HG03139 (cell line): ENCODE measurements at regions not wholly inside any gene's neighbourhood (a gene's known extent, or its start where the extent isn't known, plus 50 kb on each side); places are given as distances from the start of the nearest gene placed in this dataset.

Source experiments
- ATAC-seq: cut with Tn5 transposase; IDR thresholded peaks from one replicate; pipeline ENCODE4 v1.9.1; 2021; ENCODE audit not compliant: unreplicated experiment

DNA sequence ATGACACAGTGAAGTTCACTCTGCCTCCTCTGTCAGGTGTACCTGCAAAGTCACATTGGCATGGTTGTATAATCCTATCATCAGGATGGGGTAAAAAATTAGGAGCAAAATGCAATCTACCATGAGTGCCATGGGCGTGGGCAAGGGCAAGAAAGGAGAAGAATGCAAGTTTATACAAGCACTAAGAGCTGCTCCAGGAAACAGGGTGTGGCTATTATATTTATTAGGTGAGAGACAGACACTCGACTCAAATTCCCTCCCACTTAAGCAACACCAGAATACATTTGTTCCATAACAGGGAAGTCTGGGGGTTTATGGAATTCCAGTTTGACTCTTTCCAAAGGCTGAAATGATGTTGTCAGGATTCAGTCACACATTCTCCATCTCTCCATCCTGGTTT is 378.8 kb downstream of the BCOR start:
- no peak for ATAC-seq

DNA sequence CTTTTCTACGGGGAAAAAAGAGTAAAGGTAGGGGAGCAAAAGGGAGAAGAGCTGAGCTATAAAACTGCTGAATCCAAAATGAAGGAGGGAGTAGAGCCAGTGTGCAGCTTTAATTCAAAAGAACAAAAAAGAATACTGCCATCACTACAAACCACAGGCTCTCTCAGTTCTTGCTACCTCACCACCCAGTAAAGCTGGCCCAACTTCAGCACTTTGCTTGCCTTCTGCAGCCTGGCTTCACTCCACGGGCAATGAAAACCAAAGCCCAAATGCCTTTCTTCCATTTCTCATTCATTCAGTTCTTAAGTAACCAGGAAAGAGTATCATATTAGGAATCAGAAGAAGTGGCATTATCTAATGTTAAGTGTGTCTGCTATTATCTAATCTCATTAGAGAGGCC is 376.8 kb downstream of the BCOR start:
- no peak for ATAC-seq

- ATAC-seq, result no peak
These were observed 376.0 kb downstream of the BCOR start for GRCh38 chrX:39721566-39722279.

DNA sequence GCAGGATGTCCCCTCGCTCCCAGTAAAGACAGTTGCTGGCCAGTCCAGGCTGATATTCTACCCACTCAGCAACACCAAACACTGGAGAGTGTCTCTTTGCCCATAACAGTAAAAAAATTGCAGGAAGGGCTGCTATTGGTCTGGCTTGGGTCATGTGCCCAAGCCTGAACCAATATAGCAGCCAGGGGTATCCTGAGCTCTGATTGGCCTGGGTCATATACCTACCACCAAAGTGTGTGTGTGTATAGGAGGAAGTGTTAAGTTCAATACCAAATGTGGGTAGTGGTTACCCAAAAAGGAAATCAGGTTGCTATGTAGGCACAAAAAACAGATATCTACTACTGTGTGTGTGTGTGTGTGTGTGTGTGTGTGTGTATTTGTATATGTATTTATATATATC is 373.2 kb downstream of the BCOR start:
- no peak for ATAC-seq

DNA sequence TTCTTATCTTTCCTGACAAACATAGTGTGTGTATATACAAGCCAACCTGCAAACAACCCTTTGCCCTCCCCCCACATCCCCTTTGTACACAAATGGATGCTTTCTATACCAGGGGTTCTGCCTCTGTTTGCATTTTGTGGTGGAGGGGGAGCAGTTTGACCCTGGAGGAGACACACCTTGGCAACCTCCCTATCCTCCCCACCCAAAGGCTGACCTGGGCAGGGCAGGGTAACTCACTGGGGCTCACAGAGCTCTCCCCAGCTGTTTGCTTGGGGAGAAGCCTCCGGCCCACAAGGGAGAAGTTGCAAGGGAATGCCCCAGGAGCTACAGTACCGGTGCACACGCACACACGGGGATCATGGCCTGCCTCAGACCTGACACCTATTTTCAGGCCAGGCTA is 372.6 kb downstream of the BCOR start:
- no peak for ATAC-seq

DNA sequence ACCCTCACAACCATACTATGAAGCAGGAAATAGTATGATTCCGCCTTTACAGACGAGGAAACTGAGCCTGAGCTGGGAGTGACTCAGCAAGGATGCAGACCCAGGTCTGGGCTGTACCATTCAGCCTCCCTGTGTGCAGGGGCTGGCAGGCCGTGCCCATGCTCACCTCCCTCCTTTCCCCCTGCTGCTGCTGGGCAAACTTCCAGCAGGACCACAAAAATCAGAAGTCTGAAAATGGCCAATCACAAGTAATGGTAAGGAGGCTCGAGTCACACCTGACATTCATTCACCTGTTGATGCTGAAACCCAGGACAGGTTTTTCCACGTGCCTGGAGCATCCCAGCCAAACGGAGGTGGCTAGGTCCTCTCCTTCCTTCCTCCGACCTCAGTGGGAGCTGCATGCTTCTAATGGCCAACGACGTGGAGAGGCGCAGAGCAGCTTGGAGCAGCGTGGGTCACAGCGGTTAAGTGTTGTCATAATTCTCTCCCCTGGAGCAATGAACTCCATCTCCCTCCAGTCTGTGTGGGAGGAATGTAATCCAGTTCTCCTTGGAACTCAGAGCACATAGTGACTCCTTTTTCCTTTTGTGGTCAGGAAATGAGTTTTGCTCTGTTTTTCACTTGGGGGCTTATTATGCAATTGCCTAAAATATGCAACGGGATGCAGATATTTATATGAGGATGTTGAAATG is 371.7 kb downstream of the BCOR start:
- ATAC-seq, result no peak

DNA sequence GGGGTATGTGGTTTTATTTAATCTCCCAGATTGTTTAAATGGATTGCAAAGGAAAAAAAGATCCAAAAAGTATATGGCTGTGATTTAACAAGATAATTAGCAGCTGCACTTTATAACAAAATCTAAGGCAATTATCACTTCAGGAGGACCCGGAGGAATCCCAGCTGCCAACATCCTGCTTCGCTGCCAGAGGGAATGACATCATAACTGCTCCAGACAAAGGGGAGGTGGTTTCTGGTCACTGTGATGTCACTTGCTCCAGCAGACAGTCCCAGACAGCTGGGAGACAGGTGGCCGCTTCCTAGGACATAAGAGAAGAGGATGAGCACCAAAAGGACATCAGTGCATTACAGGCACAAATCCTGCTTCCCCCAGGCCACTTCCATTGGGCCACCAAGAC is 371.0 kb downstream of the BCOR start:
- no peak for ATAC-seq

- ATAC-seq, result no peak
These were observed 369.7 kb downstream of the BCOR start for GRCh38 chrX:39728025-39728424.

DNA sequence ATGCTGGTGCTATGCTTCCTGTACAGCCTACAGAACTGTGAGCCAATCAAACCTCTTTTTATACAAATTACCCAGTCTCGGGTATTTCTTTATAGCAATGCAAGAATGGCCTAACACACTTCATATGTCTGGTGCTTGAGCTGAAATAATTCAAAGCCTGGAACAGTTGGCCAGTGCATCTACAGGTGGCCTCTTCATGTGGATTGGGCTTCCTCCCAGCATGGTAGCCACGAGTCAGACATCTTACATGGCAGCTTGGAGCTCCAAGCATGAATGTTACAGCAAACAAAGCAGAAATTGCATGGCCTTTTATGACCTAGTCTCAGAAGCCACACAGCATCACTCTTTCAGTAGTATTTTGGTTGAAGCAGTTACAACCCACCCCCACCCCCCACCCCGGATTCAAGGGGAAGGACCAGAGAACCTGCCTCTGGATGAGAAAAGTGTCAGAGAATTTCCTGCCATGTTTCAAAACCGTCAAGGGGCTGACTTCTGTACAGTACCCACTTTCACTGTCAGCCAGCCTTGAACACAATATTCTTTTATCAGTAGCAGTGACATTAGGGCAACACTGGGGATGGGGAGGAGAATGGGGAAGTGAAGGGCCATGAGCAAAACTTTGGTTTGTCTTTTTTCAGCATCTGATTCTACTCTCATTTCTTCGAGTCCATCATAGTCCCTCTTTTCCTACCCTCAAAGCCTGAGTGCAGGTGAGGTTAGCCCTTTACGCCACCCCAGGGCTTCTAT is 368.7 kb downstream of the BCOR start:
- ATAC-seq, result no peak

GRCh38 chrX:39729981-39730661 is 367.6 kb downstream of the BCOR start:
- ATAC-seq, result no peak

DNA sequence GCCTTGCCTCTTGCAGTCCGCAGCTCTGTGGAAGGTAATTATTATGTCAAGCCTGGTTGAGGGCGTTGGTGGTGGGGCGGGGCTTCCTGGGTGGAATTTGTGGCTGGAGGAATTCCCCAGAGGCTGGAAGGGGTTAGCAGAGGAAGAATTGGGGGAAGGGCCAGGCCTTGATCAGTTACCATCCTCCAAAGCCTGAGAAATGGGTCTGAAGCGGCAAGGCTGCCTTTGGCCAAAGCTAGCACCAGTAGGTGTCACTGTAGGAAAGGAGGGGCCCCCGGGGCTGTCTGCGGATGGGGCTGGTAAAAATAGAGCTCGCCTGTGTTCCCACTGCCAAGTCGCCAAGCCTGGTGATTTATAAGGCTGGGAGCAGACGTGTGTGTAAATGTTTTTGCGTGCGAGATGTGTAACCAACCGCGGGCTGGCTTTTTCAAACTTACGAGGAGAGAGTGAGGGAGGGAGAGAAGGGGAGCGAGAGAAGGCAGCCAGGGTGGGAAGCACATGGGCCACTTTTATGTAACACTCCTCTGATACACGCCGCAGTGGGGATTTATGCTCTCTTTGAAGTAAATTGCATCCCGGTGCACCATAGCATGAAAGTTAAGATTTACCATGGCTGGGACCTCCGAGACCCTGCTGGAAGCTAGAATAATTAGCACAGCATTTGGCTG is 367.0 kb downstream of the BCOR start:
- no peak for ATAC-seq

DNA sequence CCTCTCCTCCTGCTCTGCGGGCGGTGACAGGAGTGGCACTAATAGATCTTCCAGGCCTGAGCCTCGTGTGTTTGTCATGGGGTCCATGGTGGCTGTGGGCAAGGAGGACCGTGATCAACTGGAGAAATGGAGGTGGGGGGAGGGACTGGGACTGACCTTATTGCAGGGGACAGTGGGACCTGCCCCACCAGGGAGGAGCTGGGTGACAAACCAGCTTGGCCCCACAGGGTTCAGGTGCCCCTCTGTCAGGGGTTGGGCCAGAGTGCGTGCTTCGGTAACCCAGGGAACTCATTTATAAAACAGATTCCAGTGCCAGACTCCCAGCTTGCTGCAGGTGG is 366.5 kb downstream of the BCOR start:
- no peak for ATAC-seq

- ATAC-seq, result no peak
These were observed 366.0 kb downstream of the BCOR start for GRCh38 chrX:39731735-39732134.

DNA sequence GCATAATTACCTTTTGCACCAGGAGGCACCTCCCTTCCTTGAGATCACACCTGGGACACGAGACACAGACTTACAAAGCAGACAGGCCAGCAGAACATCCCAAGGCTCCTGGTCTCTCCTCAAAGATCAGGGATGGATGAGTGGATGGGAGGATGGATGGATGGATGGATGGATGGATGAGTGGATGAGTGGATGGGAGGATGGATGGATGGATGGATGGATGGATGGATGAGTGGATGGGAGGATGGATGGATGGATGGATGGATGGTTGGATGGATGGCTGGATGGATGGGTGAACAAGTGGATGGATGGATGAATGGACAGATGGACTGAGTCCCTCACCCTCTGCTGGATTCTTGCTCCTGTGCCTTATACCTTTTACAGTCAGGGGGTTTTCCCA is 364.0 kb downstream of the BCOR start:
- ATAC-seq, result no peak

DNA sequence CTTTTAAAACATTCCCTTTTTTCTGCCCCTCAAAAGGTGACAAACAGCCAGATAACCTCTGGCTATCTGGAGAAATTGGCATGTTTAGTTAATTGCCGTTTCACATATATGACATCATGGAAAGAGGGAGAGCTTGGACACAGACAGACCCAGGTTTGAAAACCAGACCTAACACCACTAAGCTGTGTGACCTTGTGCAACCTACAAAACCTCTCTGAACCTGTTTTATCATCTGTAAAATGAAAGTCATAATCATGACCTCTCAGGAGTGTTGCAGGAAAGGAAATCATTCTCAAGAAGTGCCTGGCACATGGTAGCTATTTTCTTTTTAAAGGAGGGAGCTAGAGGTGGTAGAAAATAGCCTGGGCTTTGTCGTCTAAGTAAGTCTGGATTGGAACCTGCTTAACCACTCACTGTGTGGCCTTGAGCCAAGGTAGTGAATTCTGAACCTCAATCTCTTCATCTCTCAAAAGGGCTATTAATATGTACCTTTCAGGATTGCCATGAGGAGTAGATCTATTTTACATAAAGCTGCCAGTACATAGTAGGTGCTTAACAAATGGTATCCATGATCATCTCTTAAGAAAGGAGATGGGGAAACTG is 363.5 kb downstream of the BCOR start:
- no peak for ATAC-seq

GRCh38 chrX:39736216-39737211 is 361.2 kb downstream of the BCOR start:
- no peak for ATAC-seq

- ATAC-seq, result no peak
These were observed 358.2 kb downstream of the BCOR start for GRCh38 chrX:39739585-39739984.

GRCh38 chrX:39740078-39740477 is 357.7 kb downstream of the BCOR start:
- no peak for ATAC-seq

- no peak for ATAC-seq
These were observed 355.9 kb downstream of the BCOR start for GRCh38 chrX:39741904-39742303.

DNA sequence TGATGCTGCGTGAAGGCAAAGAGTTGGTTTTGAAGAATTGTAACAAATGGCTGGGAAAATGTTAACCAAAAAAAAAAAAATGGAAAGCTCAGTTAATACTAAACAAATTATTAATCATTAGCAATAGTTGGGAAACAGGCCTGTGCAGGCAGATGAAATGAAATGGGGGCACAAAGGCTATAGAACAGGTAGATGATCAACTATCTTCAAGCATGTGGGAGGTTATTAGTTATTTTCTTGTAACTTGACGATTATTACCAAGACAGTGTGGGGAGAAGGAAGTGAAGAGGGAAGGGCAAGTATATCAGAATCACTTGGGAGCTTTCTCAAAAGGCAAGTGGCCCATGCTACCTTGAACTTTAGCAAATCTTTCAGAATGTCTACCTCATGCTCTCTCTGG is 351.9 kb downstream of the BCOR start:
- no peak for ATAC-seq
